ENCODE measurements at regions not wholly inside any gene's neighbourhood (a gene's known extent, or its start where the extent isn't known, plus 50 kb on each side); places are given as distances from the start of the nearest gene placed in this dataset.
"Not testable (repeated sequence)": the region's sequence is repeated elsewhere in the genome, so short reads cannot be mapped to it uniquely, and the experiment has no call there.

DNA sequence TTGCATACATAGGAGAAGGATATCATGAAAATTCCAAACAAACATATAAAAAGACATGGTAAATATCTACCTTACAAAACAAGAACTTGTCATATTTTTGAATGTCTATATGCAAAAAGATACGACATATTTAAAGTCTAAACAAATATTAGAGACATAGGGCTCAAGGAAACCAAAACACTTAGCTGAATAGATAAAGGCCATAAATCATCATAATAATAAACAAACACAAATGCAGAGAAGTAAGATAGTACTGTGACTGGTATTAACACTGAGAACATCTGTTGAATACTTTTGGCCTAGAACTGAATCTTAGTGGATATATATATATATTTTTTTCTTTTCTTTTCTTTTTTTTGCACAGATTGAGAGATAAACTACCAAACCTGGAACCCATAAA is 435.8 kb downstream of the KCNJ18 start:
- intact Hi-C loops (cut with micrococcal nuclease): no loop called here
- Histone ChIP-seq H3K36me3 (replicated peaks in 1 of 2; ENCODE audit: control insufficient read depth in 1 of 2, insufficient read depth in 2 of 2, low read length in 2 of 2) (no peaks in the 10 kb centered on the region), H3K79me2 (ENCODE audit: insufficient read depth, low read length) (no peaks in the 10 kb centered on the region), H3K27ac (ENCODE audit: low read depth in 1 of 2, low read length in 2 of 2) (no peak overlapping the region), H3K4me2 (replicated peaks; ENCODE audit: extremely low read depth, low read length, poor library complexity, severe bottlenecking) (no peak overlapping the region), H3K4me1 (ENCODE audit: control insufficient read depth in 1 of 2, insufficient read depth in 2 of 2, low read length in 2 of 2) (no peaks in the 10 kb centered on the region), H3K4me3 (replicated peaks in 1 of 3; ENCODE audit: low read depth in 2 of 3, low read length in 3 of 3) (no peak overlapping the region), H2AFZ (ENCODE audit: insufficient read depth, low read depth, low read length, poor library complexity, severe bottlenecking) (no peak overlapping the region), H4K20me1 (ENCODE audit: insufficient read depth, low read length) (no peaks in the 10 kb centered on the region), H3K27me3 (ENCODE audit: control insufficient read depth in 2 of 2, insufficient read depth in 2 of 2, low read length in 2 of 2) (no peaks in the 10 kb centered on the region), H3K9ac (ENCODE audit: insufficient read depth, low read length, poor library complexity, severe bottlenecking) (no peak overlapping the region), H3K9me3 (replicated peaks in 1 of 2; ENCODE audit: control insufficient read depth in 1 of 2, insufficient read depth in 1 of 2, low read length in 2 of 2) (peaks cover 14 to 22% of the 10 kb centered on the region in 2 donors)
- TF ChIP-seq, protein P1, sequence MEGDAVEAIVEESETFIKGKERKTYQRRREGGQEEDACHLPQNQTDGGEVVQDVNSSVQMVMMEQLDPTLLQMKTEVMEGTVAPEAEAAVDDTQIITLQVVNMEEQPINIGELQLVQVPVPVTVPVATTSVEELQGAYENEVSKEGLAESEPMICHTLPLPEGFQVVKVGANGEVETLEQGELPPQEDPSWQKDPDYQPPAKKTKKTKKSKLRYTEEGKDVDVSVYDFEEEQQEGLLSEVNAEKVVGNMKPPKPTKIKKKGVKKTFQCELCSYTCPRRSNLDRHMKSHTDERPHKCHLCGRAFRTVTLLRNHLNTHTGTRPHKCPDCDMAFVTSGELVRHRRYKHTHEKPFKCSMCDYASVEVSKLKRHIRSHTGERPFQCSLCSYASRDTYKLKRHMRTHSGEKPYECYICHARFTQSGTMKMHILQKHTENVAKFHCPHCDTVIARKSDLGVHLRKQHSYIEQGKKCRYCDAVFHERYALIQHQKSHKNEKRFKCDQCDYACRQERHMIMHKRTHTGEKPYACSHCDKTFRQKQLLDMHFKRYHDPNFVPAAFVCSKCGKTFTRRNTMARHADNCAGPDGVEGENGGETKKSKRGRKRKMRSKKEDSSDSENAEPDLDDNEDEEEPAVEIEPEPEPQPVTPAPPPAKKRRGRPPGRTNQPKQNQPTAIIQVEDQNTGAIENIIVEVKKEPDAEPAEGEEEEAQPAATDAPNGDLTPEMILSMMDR (IDR thresholded peaks at IDR 0.05): no peak
- Mint-ChIP-seq H3K4me3 (no peak overlapping the region), H3K9me3 (peaks cover 9 to 20% (median 12%) of the 10 kb centered on the region in 7 donors), H3K36me3 (no peaks in the 10 kb centered on the region), H3K27ac (no peak overlapping the region), H3K27me3 (ENCODE audit: low read depth in 3 of 3) (peaks cover 0 to 3% (median 0%) of the 10 kb centered on the region in 3 donors), H3K4me1 (no peaks in the 10 kb centered on the region)
- DNase-seq: no peak
- WGBS (ENCODE audit: insufficient coverage): no CpG with 5 or more reads among the region's 1 CpG

DNA sequence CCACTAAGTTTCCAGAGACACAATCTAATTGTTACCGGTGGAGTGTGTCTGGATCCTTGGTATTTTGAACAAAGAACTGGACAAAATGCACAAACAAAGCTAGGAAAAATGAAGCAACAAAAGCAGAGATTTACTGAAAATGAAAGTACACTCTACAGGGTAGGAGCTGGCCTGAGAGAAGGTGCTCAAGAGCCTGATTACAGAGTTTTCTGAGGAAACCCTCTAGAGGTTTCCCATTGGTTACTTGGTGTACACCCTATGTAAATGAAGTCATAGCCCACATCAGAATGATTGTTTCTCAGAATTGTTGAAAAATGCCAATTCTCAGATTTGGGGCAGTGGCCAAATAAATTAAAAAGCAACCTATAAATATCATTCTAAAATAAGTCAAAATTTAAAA is 436.4 kb downstream of the KCNJ18 start:
- Mint-ChIP-seq H3K27me3 (ENCODE audit: low read depth in 3 of 3) (peaks cover 0 to 3% (median 0%) of the 10 kb centered on the region in 3 donors), H3K4me1 (no peaks in the 10 kb centered on the region), H3K9me3 (peaks cover 10 to 20% (median 13%) of the 10 kb centered on the region in 7 donors), H3K27ac (no peak overlapping the region), H3K36me3 (no peaks in the 10 kb centered on the region), H3K4me3 (no peak overlapping the region)
- H3K4me1 ChIP-seq (ENCODE audit: control insufficient read depth in 1 of 2, insufficient read depth in 2 of 2, low read length in 2 of 2): no peaks in the 10 kb centered on the region
- no peak overlapping the region for H3K4me3 ChIP-seq (replicated peaks in 1 of 3; ENCODE audit: low read depth in 2 of 3, low read length in 3 of 3)
- H3K79me2 ChIP-seq (ENCODE audit: insufficient read depth, low read length): no peaks in the 10 kb centered on the region
- intact Hi-C loops (cut with micrococcal nuclease): no loop called here
- H3K27ac ChIP-seq (ENCODE audit: low read depth in 1 of 2, low read length in 2 of 2): no peak overlapping the region
- H4K20me1 ChIP-seq (ENCODE audit: insufficient read depth, low read length): no peaks in the 10 kb centered on the region
- TF ChIP-seq, protein P1 (IDR thresholded peaks at IDR 0.05): no peak
- H3K9ac ChIP-seq (ENCODE audit: insufficient read depth, low read length, poor library complexity, severe bottlenecking): no peak overlapping the region
- no peak overlapping the region for H2AFZ ChIP-seq (ENCODE audit: insufficient read depth, low read depth, low read length, poor library complexity, severe bottlenecking)
- 83% methylated on average over 1 of the region's 1 CpG for WGBS (ENCODE audit: insufficient coverage)
- H3K4me2 ChIP-seq (replicated peaks; ENCODE audit: extremely low read depth, low read length, poor library complexity, severe bottlenecking): no peak overlapping the region
- H3K9me3 ChIP-seq (replicated peaks in 1 of 2; ENCODE audit: control insufficient read depth in 1 of 2, insufficient read depth in 1 of 2, low read length in 2 of 2): peaks cover 14 to 19% of the 10 kb centered on the region in 2 donors
- no peaks in the 10 kb centered on the region for H3K27me3 ChIP-seq (ENCODE audit: control insufficient read depth in 2 of 2, insufficient read depth in 2 of 2, low read length in 2 of 2)
- DNase-seq: no peak
- no peaks in the 10 kb centered on the region for H3K36me3 ChIP-seq (replicated peaks in 1 of 2; ENCODE audit: control insufficient read depth in 1 of 2, insufficient read depth in 2 of 2, low read length in 2 of 2)

DNA sequence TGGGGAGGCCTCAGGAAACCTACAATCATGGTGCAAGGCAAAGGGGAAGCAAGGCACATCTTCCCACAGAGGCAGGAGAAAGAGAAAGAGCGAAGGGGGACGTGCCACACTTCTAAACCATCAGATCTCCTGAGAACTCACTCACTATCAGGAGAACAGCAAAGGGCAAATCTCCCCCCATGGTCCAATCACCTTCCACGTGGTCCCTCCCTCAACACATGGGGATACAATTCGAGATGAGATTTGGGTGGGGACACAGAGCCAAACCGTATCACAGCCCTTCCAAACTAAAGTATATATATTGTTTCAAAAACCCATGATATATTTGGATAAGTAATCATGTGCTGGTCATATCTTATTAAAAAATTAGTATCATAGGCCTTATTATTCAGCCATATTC is 437.6 kb downstream of the KCNJ18 start:
- H3K36me3 ChIP-seq (replicated peaks in 1 of 2; ENCODE audit: control insufficient read depth in 1 of 2, insufficient read depth in 2 of 2, low read length in 2 of 2); H3K4me2 ChIP-seq (replicated peaks; ENCODE audit: extremely low read depth, low read length, poor library complexity, severe bottlenecking); H2AFZ ChIP-seq (ENCODE audit: insufficient read depth, low read depth, low read length, poor library complexity, severe bottlenecking); H3K9ac ChIP-seq (ENCODE audit: insufficient read depth, low read length, poor library complexity, severe bottlenecking); H3K79me2 ChIP-seq (ENCODE audit: insufficient read depth, low read length); H3K27me3 Mint-ChIP-seq (ENCODE audit: low read depth in 3 of 3); intact Hi-C loops (cut with micrococcal nuclease); H3K4me3 ChIP-seq (replicated peaks in 1 of 3; ENCODE audit: low read depth in 2 of 3, low read length in 3 of 3); DNase-seq; H3K4me1 ChIP-seq (ENCODE audit: control insufficient read depth in 1 of 2, insufficient read depth in 2 of 2, low read length in 2 of 2); H3K4me1 Mint-ChIP-seq; H4K20me1 ChIP-seq (ENCODE audit: insufficient read depth, low read length); H3K27ac ChIP-seq (ENCODE audit: low read depth in 1 of 2, low read length in 2 of 2); H3K4me3 Mint-ChIP-seq; H3K27me3 ChIP-seq (ENCODE audit: control insufficient read depth in 2 of 2, insufficient read depth in 2 of 2, low read length in 2 of 2); H3K36me3 Mint-ChIP-seq; H3K27ac Mint-ChIP-seq: not testable (repeated sequence)
- peaks cover 11 to 14% of the 10 kb centered on the region in 2 donors for H3K9me3 ChIP-seq (replicated peaks in 1 of 2; ENCODE audit: control insufficient read depth in 1 of 2, insufficient read depth in 1 of 2, low read length in 2 of 2)
- WGBS (ENCODE audit: insufficient coverage): no CpG with 5 or more reads among the region's 5 CpGs
- H3K9me3 Mint-ChIP-seq: peaks cover 10 to 20% (median 15%) of the 10 kb centered on the region in 7 donors

Data from CD14-positive monocyte (primary cell).